T-cell (primary cell): ENCODE measurements at regions not wholly inside any gene's neighbourhood (a gene's known extent, or its start where the extent isn't known, plus 50 kb on each side); places are given as distances from the start of the nearest gene placed in this dataset.

Experiments
- ATAC-seq, 4 experiments: fragments of 200-7000 bp in 3 of 4; fragments of 150-1000 bp in 1 of 4; cut with Tn5 transposase; replicated peaks in 1 of 4; 1 replicate in 3 of 4; 2 replicates in 1 of 4; pipeline ENCODE4 v1.10.0; 2021; ENCODE audit warnings: moderate library complexity in 3 of 4, mild to moderate bottlenecking in 2 of 4, moderate number of reproducible peaks in 1 of 4
- CTCF ChIA-PET, 2 donors: fragments of 300-600 bp; sonication (Branson Sonifier 250); formaldehyde crosslinking; loops; one replicate each; lab custom pipeline; 2022; ENCODE audit warnings: antibody characterized with exemption in 2 of 2; lab: Charles Lee
- POLR2A ChIA-PET, 2 donors: fragments of 300-600 bp; sonication (Branson Sonifier 250); formaldehyde crosslinking; loops; one replicate each; lab custom pipeline; 2022; ENCODE audit warnings: antibody characterized with exemption in 2 of 2; lab: Charles Lee
- DNase-seq, 35 experiments: peaks; one replicate each; pipeline versions ENCODE4 v3.0.0 to v3.0.0-alpha.2; 2013 to 2023
- H3K27ac ChIP-seq: one replicate; pipeline ENCODE4 v1.5.1; 2013; ENCODE audit warnings: low read length
- H3K27me3 ChIP-seq, 2 experiments: replicated peaks in 1 of 2; 1 replicate in 1 of 2; 2 replicates in 1 of 2; pipeline versions ENCODE4 v1.6.1 to v1.7.0; 2013; ENCODE audit warnings: low read length in 1 of 2, mixed read lengths in 1 of 2; ENCODE audit not compliant: control insufficient read depth in 2 of 2, insufficient read depth in 2 of 2; ENCODE audit errors: extremely low read depth in 1 of 2
- H3K36me3 ChIP-seq, 2 donors: 1 replicate in 1 of 2; 2 replicates in 1 of 2; pipeline versions ENCODE4 v1.6.1 to v1.7.0; 2013; ENCODE audit warnings: low read length in 1 of 2; ENCODE audit not compliant: control insufficient read depth in 2 of 2, insufficient read depth in 1 of 2; ENCODE audit errors: extremely low read depth in 1 of 2
- H3K4me1 ChIP-seq, 2 experiments: 1 replicate in 1 of 2; 2 replicates in 1 of 2; pipeline versions ENCODE4 v1.6.1 to v1.7.0; 2013; ENCODE audit warnings: low read length in 2 of 2, mixed read lengths in 1 of 2; ENCODE audit not compliant: insufficient read depth in 2 of 2, control insufficient read depth in 1 of 2; ENCODE audit errors: extremely low read depth in 1 of 2
- H3K4me3 ChIP-seq, 2 donors: 1 replicate in 1 of 2; 2 replicates in 1 of 2; pipeline versions ENCODE4 v1.5.1 to v1.7.0; 2013; ENCODE audit warnings: mild to moderate bottlenecking in 2 of 2, low read length in 1 of 2, moderate library complexity in 1 of 2; ENCODE audit not compliant: control insufficient read depth in 1 of 2; ENCODE audit errors: extremely low read depth in 1 of 2
- H3K9me3 ChIP-seq: 2 replicates; pipeline ENCODE4 v1.7.0; 2013
- H3K27ac Mint-ChIP-seq, 2 donors: one replicate each; pipeline ENCODE4 v1.8.0; 2020 to 2021; ENCODE audit warnings: mild to moderate bottlenecking in 2 of 2, mixed read lengths in 2 of 2
- H3K27me3 Mint-ChIP-seq, 2 donors: one replicate each; pipeline ENCODE4 v1.8.0; 2021 to 2022; ENCODE audit warnings: mixed read lengths in 2 of 2
- H3K36me3 Mint-ChIP-seq: one replicate; pipeline ENCODE4 v1.8.0; 2021; ENCODE audit warnings: mixed read lengths
- H3K4me1 Mint-ChIP-seq, 3 donors: one replicate each; pipeline ENCODE4 v1.8.0; 2020 to 2022; ENCODE audit warnings: mixed read lengths in 3 of 3, mild to moderate bottlenecking in 1 of 3
- H3K4me3 Mint-ChIP-seq, 3 donors: one replicate each; pipeline ENCODE4 v1.8.0; 2020 to 2022; ENCODE audit warnings: mild to moderate bottlenecking in 3 of 3, mixed read lengths in 3 of 3, moderate library complexity in 3 of 3
- H3K9me3 Mint-ChIP-seq, 3 donors: one replicate each; pipeline ENCODE4 v1.8.0; 2020 to 2022; ENCODE audit warnings: mixed read lengths in 3 of 3
- WGBS: methylation state at CpG from one replicate; pipeline ENCODE4 v1.1.5; 2013; ENCODE audit warnings: missing lambda C conversion rate; ENCODE audit not compliant: insufficient coverage; 5-methylcytosine and 5-hydroxymethylcytosine counted together

- no CpG with 5 or more reads among the region's 2 CpGs for WGBS
- ATAC-seq (no peak), DNase-seq (no peak)
- H3K9me3 Mint-ChIP-seq = no peaks in the 10 kb centered on the region
- no peaks in the 10 kb centered on the region for H3K9me3 ChIP-seq
- H3K27ac ChIP-seq = no peak overlapping the region
- ChIA-PET POLR2A (no interaction called here), CTCF (no interaction called here)
- no peaks in the 10 kb centered on the region for H3K4me1 ChIP-seq
- no peaks in the 10 kb centered on the region for H3K27me3 ChIP-seq
- H3K27me3 Mint-ChIP-seq = no peaks in the 10 kb centered on the region
- H3K36me3 ChIP-seq = no peaks in the 10 kb centered on the region
- H3K27ac Mint-ChIP-seq = no peak overlapping the region
- no peaks in the 10 kb centered on the region for H3K36me3 Mint-ChIP-seq
- H3K4me1 Mint-ChIP-seq = no peaks in the 10 kb centered on the region
- H3K4me3 ChIP-seq = no peak overlapping the region
- H3K4me3 Mint-ChIP-seq = no peak overlapping the region
Observed at GRCh38 chr5:110341836-110342235, 384.6 kb downstream of the TMEM232 start.

DNA sequence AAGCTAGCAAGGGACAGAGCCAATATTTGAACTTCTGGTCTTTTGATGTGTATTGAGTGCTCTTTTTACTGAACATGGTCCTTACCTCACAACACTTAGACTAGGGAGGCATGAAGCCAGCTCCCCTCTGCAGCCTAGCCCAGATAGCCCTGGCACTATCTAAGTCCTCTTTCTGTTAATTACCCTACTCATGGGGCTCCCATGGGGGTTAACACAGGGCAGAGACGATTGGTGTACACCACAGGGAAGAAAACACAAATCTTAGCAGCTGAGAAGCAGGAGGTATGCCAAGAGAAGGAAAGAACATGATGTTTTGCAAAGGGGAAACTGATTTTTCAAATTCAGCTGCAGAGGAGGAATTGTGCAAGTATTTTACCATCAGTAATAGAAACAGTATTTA, 383.8 kb downstream of the TMEM232 start:
- no CpG with 5 or more reads among the region's 1 CpG for WGBS
- Histone ChIP-seq H3K27me3 (no peaks in the 10 kb centered on the region), H3K9me3 (no peaks in the 10 kb centered on the region), H3K4me3 (no peak overlapping the region), H3K4me1 (no peaks in the 10 kb centered on the region), H3K27ac (no peak overlapping the region), H3K36me3 (no peaks in the 10 kb centered on the region)
- Mint-ChIP-seq H3K36me3 (no peaks in the 10 kb centered on the region), H3K9me3 (no peaks in the 10 kb centered on the region), H3K4me3 (no peak overlapping the region), H3K27ac (no peak overlapping the region), H3K27me3 (no peaks in the 10 kb centered on the region), H3K4me1 (no peaks in the 10 kb centered on the region)
- CTCF ChIA-PET = no interaction called here
- POLR2A ChIA-PET = interaction anchor here in 1 of 2 donors (0.5 kb wide), 1 partner anchor 70 kb away, joined by 4 read pairs; no protein-coding TSS in a partner anchor
- no peak for ATAC-seq
- no peak for DNase-seq

DNA sequence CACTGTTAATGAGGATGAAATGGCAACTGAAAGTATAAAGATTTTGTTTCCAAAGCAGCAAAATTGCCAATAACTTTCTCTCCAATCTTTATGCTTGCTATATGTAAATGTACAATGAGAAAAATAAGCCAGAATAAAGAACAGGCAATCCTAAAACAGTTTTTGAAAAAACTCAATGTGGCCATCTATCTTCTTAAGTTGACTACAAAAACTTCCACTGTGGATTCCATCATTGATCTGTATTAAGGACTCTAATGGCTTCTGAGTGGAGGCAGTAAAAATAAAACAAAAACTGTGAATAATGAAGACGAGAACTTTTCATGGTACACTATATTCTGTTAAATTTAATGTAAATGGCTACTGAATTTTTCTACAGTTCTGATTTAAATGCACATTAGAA, 382.9 kb downstream of the TMEM232 start:
- POLR2A ChIA-PET = no interaction called here
- Histone ChIP-seq H3K4me1 (no peaks in the 10 kb centered on the region), H3K27me3 (no peaks in the 10 kb centered on the region), H3K9me3 (no peaks in the 10 kb centered on the region), H3K27ac (no peak overlapping the region), H3K4me3 (no peak overlapping the region), H3K36me3 (no peaks in the 10 kb centered on the region)
- Mint-ChIP-seq H3K9me3 (no peaks in the 10 kb centered on the region), H3K27ac (no peak overlapping the region), H3K4me3 (no peak overlapping the region), H3K36me3 (no peaks in the 10 kb centered on the region), H3K4me1 (no peaks in the 10 kb centered on the region), H3K27me3 (no peaks in the 10 kb centered on the region)
- no peak for DNase-seq
- no peak for ATAC-seq
- WGBS = no CpG with 5 or more reads among the region's 1 CpG
- CTCF ChIA-PET = no interaction called here

GRCh38 chr5:110345623-110346022, 380.8 kb downstream of the TMEM232 start:
- H3K27ac Mint-ChIP-seq = no peak overlapping the region
- no peaks in the 10 kb centered on the region for H3K36me3 ChIP-seq
- CTCF ChIA-PET = no interaction called here

DNA sequence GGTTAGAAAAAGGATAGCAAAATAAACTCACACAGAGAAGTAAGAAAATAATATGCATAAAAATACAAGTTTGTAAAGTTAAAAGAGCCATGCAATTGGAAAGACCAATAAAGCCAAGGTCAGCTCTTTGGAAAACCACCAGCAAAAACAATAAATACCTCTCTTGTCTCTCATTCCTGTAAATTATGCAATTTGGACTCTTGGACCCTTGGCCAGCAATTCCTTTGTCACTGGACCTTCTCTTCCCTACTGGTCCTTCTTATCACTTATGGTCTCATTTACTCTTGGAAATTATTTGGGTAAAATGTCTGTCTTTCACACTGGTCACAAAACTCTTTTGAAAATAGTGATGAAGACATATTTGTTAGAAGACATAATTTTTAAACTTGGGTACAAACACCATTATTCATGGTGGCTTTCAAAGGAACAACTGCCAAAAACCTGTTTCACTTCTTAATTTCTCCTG, 379.5 kb downstream of the TMEM232 start:
- no peak for ATAC-seq

More at GRCh38 chr5:110345623-110346022, 380.8 kb downstream of the TMEM232 start:
- no peak for DNase-seq
- H3K36me3 Mint-ChIP-seq = no peaks in the 10 kb centered on the region
- no peak overlapping the region for H3K4me3 ChIP-seq
- H3K9me3 ChIP-seq = no peaks in the 10 kb centered on the region
- no peaks in the 10 kb centered on the region for H3K4me1 ChIP-seq
- no peak for ATAC-seq
- H3K27me3 ChIP-seq = no peaks in the 10 kb centered on the region
- peaks cover 0 to 5% of the 10 kb centered on the region in 2 donors for H3K27me3 Mint-ChIP-seq
- POLR2A ChIA-PET = no interaction called here
- no peak overlapping the region for H3K27ac ChIP-seq
- no peaks in the 10 kb centered on the region for H3K4me1 Mint-ChIP-seq
- no peaks in the 10 kb centered on the region for H3K9me3 Mint-ChIP-seq
- no peak overlapping the region for H3K4me3 Mint-ChIP-seq

GRCh38 chr5:110347781-110348180, 378.7 kb downstream of the TMEM232 start:
- no peaks in the 10 kb centered on the region for H3K36me3 ChIP-seq
- ATAC-seq = no peak
- POLR2A ChIA-PET = no interaction called here

More for the DNA sequence above, 379.5 kb downstream of the TMEM232 start:
- Histone ChIP-seq H3K9me3 (no peaks in the 10 kb centered on the region), H3K27me3 (no peaks in the 10 kb centered on the region), H3K36me3 (no peaks in the 10 kb centered on the region), H3K27ac (no peak overlapping the region), H3K4me1 (no peaks in the 10 kb centered on the region), H3K4me3 (no peak overlapping the region)
- Mint-ChIP-seq H3K9me3 (no peaks in the 10 kb centered on the region), H3K27ac (no peak overlapping the region), H3K36me3 (no peaks in the 10 kb centered on the region), H3K27me3 (peaks cover 0 to 5% of the 10 kb centered on the region in 2 donors), H3K4me1 (no peaks in the 10 kb centered on the region), H3K4me3 (no peak overlapping the region)
- DNase-seq = no peak
- ChIA-PET CTCF (no interaction called here), POLR2A (no interaction called here)

DNA sequence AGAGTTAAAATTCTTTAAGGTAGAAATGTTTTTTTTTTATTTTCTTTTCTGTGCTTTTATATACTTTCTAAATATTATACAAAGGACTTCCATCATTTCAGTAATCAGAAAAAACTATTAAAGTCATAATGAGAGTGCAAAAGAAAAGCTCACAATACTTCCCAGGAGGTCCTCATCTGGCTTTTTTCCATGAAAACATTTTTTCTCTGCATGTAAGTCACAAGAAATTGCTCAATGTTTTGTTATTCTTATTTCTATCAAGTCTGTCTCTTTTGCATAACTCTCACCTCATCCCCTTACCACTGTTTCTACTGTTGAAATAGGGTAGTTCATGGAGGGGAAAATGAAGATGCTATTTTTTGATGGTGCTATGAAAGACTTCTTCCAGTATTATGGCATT, 375.0 kb downstream of the TMEM232 start:
- CTCF ChIA-PET = no interaction called here
- Histone ChIP-seq H3K27ac (no peak overlapping the region), H3K4me1 (no peaks in the 10 kb centered on the region), H3K36me3 (no peaks in the 10 kb centered on the region), H3K9me3 (no peaks in the 10 kb centered on the region), H3K4me3 (no peak overlapping the region), H3K27me3 (no peaks in the 10 kb centered on the region)
- Mint-ChIP-seq H3K36me3 (no peaks in the 10 kb centered on the region), H3K27me3 (peaks cover 0 to 5% of the 10 kb centered on the region in 2 donors), H3K27ac (no peak overlapping the region), H3K4me1 (no peaks in the 10 kb centered on the region), H3K9me3 (no peaks in the 10 kb centered on the region), H3K4me3 (no peak overlapping the region)
- ATAC-seq (no peak), DNase-seq (no peak)
- POLR2A ChIA-PET = no interaction called here

More at GRCh38 chr5:110347781-110348180, 378.7 kb downstream of the TMEM232 start:
- Histone ChIP-seq H3K9me3 (no peaks in the 10 kb centered on the region), H3K27me3 (no peaks in the 10 kb centered on the region), H3K27ac (no peak overlapping the region), H3K4me3 (no peak overlapping the region), H3K4me1 (no peaks in the 10 kb centered on the region)
- H3K36me3 Mint-ChIP-seq = no peaks in the 10 kb centered on the region
- H3K27ac Mint-ChIP-seq = no peak overlapping the region
- CTCF ChIA-PET = no interaction called here
- no peaks in the 10 kb centered on the region for H3K4me1 Mint-ChIP-seq
- H3K27me3 Mint-ChIP-seq = peaks cover 0 to 5% of the 10 kb centered on the region in 2 donors
- no peak for DNase-seq
- H3K9me3 Mint-ChIP-seq = no peaks in the 10 kb centered on the region
- H3K4me3 Mint-ChIP-seq = no peak overlapping the region
